ENCODE measurements at regions not wholly inside any gene's neighbourhood (a gene's known extent, or its start where the extent isn't known, plus 50 kb on each side); places are given as distances from the start of the nearest gene placed in this dataset.

GRCh38 chr2:5502385-5502784 is 189.8 kb upstream of the SOX11 start:
- TF ChIP-seq CTCF (IDR thresholded peaks at IDR 0.05; ENCODE audit: poor library complexity, severe bottlenecking): no peak
- Histone ChIP-seq H3K4me3 (ENCODE audit: severe bottlenecking) (no peak overlapping the region), H3K36me3 (ENCODE audit: low read depth) (no peaks in the 10 kb centered on the region), H3K4me1 (ENCODE audit: insufficient read depth, poor library complexity, severe bottlenecking) (no peaks in the 10 kb centered on the region), H3K9me3 (ENCODE audit: severe bottlenecking) (no peaks in the 10 kb centered on the region), H3K27me3 (ENCODE audit: insufficient read depth, poor library complexity, severe bottlenecking) (no peaks in the 10 kb centered on the region), H3K27ac (ENCODE audit: poor library complexity, severe bottlenecking) (no peak overlapping the region)
- DNase-seq (ENCODE audit: low spot score): no peak
- no peak for ATAC-seq (ENCODE audit: low read depth)

- Histone ChIP-seq H3K27ac (ENCODE audit: poor library complexity, severe bottlenecking) (no peak overlapping the region), H3K9me3 (ENCODE audit: severe bottlenecking) (no peaks in the 10 kb centered on the region), H3K4me3 (ENCODE audit: severe bottlenecking) (no peak overlapping the region), H3K36me3 (ENCODE audit: low read depth) (no peaks in the 10 kb centered on the region), H3K27me3 (ENCODE audit: insufficient read depth, poor library complexity, severe bottlenecking) (no peaks in the 10 kb centered on the region), H3K4me1 (ENCODE audit: insufficient read depth, poor library complexity, severe bottlenecking) (no peaks in the 10 kb centered on the region)
- DNase-seq (ENCODE audit: low spot score): no peak
- no peak for ATAC-seq (ENCODE audit: low read depth)
- TF ChIP-seq CTCF (IDR thresholded peaks at IDR 0.05; ENCODE audit: poor library complexity, severe bottlenecking): no peak
These were observed 187.4 kb upstream of the SOX11 start for GRCh38 chr2:5504756-5505155.

- Histone ChIP-seq H3K4me1 (ENCODE audit: insufficient read depth, poor library complexity, severe bottlenecking) (no peaks in the 10 kb centered on the region), H3K4me3 (ENCODE audit: severe bottlenecking) (no peak overlapping the region), H3K9me3 (ENCODE audit: severe bottlenecking) (no peaks in the 10 kb centered on the region), H3K36me3 (ENCODE audit: low read depth) (no peaks in the 10 kb centered on the region), H3K27me3 (ENCODE audit: insufficient read depth, poor library complexity, severe bottlenecking) (no peaks in the 10 kb centered on the region), H3K27ac (ENCODE audit: poor library complexity, severe bottlenecking) (no peak overlapping the region)
- DNase-seq (ENCODE audit: low spot score) (no peak), ATAC-seq (ENCODE audit: low read depth) (no peak)
- TF ChIP-seq CTCF (IDR thresholded peaks at IDR 0.05; ENCODE audit: poor library complexity, severe bottlenecking): no peak
These were observed 184.8 kb upstream of the SOX11 start for GRCh38 chr2:5507367-5507766.

GRCh38 chr2:5509362-5509761 is 182.8 kb upstream of the SOX11 start:
- Histone ChIP-seq H3K4me1 (ENCODE audit: insufficient read depth, poor library complexity, severe bottlenecking) (no peaks in the 10 kb centered on the region), H3K36me3 (ENCODE audit: low read depth) (no peaks in the 10 kb centered on the region), H3K4me3 (ENCODE audit: severe bottlenecking) (no peak overlapping the region), H3K27ac (ENCODE audit: poor library complexity, severe bottlenecking) (no peak overlapping the region), H3K9me3 (ENCODE audit: severe bottlenecking) (no peaks in the 10 kb centered on the region), H3K27me3 (ENCODE audit: insufficient read depth, poor library complexity, severe bottlenecking) (no peaks in the 10 kb centered on the region)
- TF ChIP-seq CTCF (IDR thresholded peaks at IDR 0.05; ENCODE audit: poor library complexity, severe bottlenecking): no peak
- DNase-seq (ENCODE audit: low spot score): no peak
- ATAC-seq (ENCODE audit: low read depth): no peak

- ATAC-seq (ENCODE audit: low read depth) (no peak), DNase-seq (ENCODE audit: low spot score) (no peak)
- Histone ChIP-seq H3K4me1 (ENCODE audit: insufficient read depth, poor library complexity, severe bottlenecking) (no peaks in the 10 kb centered on the region), H3K36me3 (ENCODE audit: low read depth) (no peaks in the 10 kb centered on the region), H3K27ac (ENCODE audit: poor library complexity, severe bottlenecking) (no peak overlapping the region), H3K27me3 (ENCODE audit: insufficient read depth, poor library complexity, severe bottlenecking) (no peaks in the 10 kb centered on the region), H3K4me3 (ENCODE audit: severe bottlenecking) (no peak overlapping the region), H3K9me3 (ENCODE audit: severe bottlenecking) (no peaks in the 10 kb centered on the region)
- no peak for TF ChIP-seq CTCF (IDR thresholded peaks at IDR 0.05; ENCODE audit: poor library complexity, severe bottlenecking)
These were observed 182.1 kb upstream of the SOX11 start for GRCh38 chr2:5510082-5510481.
